Right lobe of liver (tissue), 6 donors: ENCODE measurements at regions not wholly inside any gene's neighbourhood (a gene's known extent, or its start where the extent isn't known, plus 50 kb on each side); places are given as distances from the start of the nearest gene placed in this dataset.
"Not testable (repeated sequence)": the region's sequence is repeated elsewhere in the genome, so short reads cannot be mapped to it uniquely, and the experiment has no call there.

Experiments used
- ATAC-seq, 4 donors: fragments of 200-7000 bp; cut with Tn5 transposase; one replicate each; pipeline ENCODE4 v1.9.1; 2020; ENCODE audit warnings: mild to moderate bottlenecking in 4 of 4, moderate library complexity in 4 of 4
- DNase-seq, 3 donors: peaks; one replicate each; pipeline ENCODE4 v3.0.0-alpha.2; 2020
- H3K27ac ChIP-seq, 3 donors: fragments of 200-600 bp; one replicate each; pipeline ENCODE4 v1.8.0; 2022
- H3K27me3 ChIP-seq, 2 donors: fragments of 200-600 bp; one replicate each; pipeline ENCODE4 v1.8.0; 2022
- H3K36me3 ChIP-seq, 4 donors: fragments of 200-600 bp; sonication (generic) in 1 of 4; one replicate each; pipeline versions ENCODE4 v1.5.1 to v1.8.0; 2017 to 2022; ENCODE audit warnings: control low read depth in 1 of 4
- H3K4me1 ChIP-seq, 4 donors: fragments of 200-600 bp; sonication (generic) in 1 of 4; one replicate each; pipeline versions ENCODE4 v1.5.1 to v1.8.0; 2017 to 2022; ENCODE audit warnings: control low read depth in 1 of 4
- H3K4me3 ChIP-seq, 3 donors: fragments of 200-600 bp; one replicate each; pipeline ENCODE4 v1.8.0; 2022
- H3K9me3 ChIP-seq, 4 donors: fragments of 200-600 bp; sonication (generic) in 1 of 4; one replicate each; pipeline versions ENCODE4 v1.5.1 to v1.8.0; 2017 to 2022; ENCODE audit warnings: control low read depth in 1 of 4
- POLR2A ChIP-seq: fragments of 450-650 bp; IDR thresholded peaks from one replicate; pipeline ENCODE4 v1.6.1; 2017; ENCODE audit warnings: antibody characterized with exemption, mild to moderate bottlenecking
- WGBS: methylation state at CpG from one replicate; pipeline ENCODE4 v1.1.6; 2018; ENCODE audit warnings: low coverage, low lambda C conversion rate; ENCODE audit not compliant: insufficient coverage; ENCODE audit errors: missing lambda C conversion rate; 5-methylcytosine and 5-hydroxymethylcytosine counted together
- intact Hi-C, 2 donors: fragments of 100-400 bp; cut with DNase I; formaldehyde crosslinking; loops; one replicate each; pipeline versions ENCODE4 v1.11.2 to v1.14.1; 2022
- TF ChIP-seq, protein P1 (sequence below), 4 donors: fragments of 200-600 bp in 3 of 4; fragments of 450-650 bp in 1 of 4; IDR thresholded peaks; one replicate each; pipeline versions ENCODE4 v1.5.1 to v1.8.0; 2016 to 2022; ENCODE audit warnings: antibody characterized with exemption in 4 of 4, mild to moderate bottlenecking in 2 of 4
- donor health status: DM: no; HTN: yes; CAD: no.
- donor health status: DM: no; HTN: no; CAD: no.
- donor health status: DM: no; HTN: no; CAD: no.
- donor health status: DM: no; HTN: yes; CAD: no.
- donor health status: DM: no; HTN: yes; CAD: no.

GRCh38 chr1:96559181-96559580 lies 162.4 kb upstream of the PTBP2 start:
- WGBS, result 71% methylated on average over 4 of the region's 4 CpGs
- Histone ChIP-seq H3K27me3 (no peaks in the 10 kb centered on the region), H3K36me3 (no peaks in the 10 kb centered on the region), H3K27ac (no peak overlapping the region), H3K4me3 (no peak overlapping the region), H3K4me1 (no peaks in the 10 kb centered on the region), H3K9me3 (no peaks in the 10 kb centered on the region)
- ATAC-seq (no peak), DNase-seq (no peak)
- TF ChIP-seq POLR2A, result no peak
- TF ChIP-seq, protein P1, sequence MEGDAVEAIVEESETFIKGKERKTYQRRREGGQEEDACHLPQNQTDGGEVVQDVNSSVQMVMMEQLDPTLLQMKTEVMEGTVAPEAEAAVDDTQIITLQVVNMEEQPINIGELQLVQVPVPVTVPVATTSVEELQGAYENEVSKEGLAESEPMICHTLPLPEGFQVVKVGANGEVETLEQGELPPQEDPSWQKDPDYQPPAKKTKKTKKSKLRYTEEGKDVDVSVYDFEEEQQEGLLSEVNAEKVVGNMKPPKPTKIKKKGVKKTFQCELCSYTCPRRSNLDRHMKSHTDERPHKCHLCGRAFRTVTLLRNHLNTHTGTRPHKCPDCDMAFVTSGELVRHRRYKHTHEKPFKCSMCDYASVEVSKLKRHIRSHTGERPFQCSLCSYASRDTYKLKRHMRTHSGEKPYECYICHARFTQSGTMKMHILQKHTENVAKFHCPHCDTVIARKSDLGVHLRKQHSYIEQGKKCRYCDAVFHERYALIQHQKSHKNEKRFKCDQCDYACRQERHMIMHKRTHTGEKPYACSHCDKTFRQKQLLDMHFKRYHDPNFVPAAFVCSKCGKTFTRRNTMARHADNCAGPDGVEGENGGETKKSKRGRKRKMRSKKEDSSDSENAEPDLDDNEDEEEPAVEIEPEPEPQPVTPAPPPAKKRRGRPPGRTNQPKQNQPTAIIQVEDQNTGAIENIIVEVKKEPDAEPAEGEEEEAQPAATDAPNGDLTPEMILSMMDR (IDR thresholded peaks at IDR 0.05), result no peak
- intact Hi-C loops, result no loop called here

DNA sequence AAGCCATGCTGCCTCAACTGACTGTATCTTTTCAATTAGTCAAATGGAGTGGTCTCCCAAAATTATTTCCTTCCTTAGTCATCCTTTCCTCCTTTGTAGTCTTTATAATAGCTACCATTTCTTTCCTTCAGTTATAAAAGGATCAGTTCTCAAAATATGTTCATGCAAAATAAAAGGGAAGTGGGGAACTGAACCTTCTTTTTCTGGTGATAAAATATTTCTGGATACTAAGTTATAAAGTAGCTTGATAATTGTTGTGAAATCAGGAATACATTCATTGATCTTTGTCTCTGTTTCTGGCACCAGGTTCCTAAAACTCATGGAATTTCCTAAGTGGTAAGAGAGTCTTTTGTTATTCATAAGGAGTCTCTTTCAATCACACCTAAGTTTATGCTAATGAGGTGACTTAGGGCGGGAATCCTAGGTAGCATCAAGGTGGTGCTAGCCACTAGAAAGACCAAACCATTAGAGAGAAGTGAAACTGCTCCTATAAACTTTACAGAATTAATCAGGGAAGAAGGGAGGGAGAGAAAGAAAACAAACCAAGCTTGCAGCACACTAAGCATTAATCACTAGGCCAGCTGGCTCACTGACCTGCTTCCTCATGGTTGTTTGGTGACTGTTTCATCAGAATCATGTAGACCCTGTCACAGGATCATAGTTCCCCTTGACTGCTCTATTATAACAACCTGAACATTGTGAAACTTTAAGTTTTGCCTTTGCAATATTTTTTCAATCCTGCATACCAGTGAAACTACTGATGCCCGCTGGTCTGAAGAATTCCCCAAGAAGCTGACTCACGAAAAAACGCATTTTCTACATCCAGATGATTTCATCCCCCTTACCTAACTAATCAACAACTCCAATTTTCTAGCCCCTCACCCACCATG lies 161.6 kb upstream of the PTBP2 start:
- peak; percentile 37 to 96 (median 76) for ATAC-seq
- Histone ChIP-seq H3K4me3 (no peak overlapping the region), H3K4me1 (no peaks in the 10 kb centered on the region), H3K27ac (no peak overlapping the region), H3K9me3 (no peaks in the 10 kb centered on the region), H3K27me3 (no peaks in the 10 kb centered on the region), H3K36me3 (no peaks in the 10 kb centered on the region)
- intact Hi-C loops, result no loop called here
- WGBS, result 41% methylated on average over 4 of the region's 4 CpGs
- TF ChIP-seq POLR2A, result no peak
- TF ChIP-seq, protein P1 (IDR thresholded peaks at IDR 0.05), result no peak
- peak in 2 of 3 donors; percentile 28 to 52 for DNase-seq

DNA sequence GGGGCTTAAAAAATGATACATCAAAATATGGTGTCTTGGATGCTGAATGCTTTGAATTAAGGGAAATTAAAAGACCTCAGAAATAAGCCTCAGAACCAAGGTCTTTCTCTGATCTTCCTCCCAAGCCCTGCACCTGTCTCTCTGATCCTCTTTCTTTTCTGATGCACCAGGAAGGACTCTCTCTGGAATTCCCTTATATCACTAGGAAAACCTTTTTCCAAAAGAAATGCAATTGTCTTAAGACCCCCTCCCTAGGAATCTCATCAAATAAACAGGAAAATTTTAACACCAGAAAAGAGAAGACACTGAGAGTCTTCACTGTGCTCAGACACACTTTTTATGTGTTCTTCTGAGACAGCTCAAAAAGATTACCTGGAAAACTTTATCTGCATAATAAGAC lies 159.5 kb upstream of the PTBP2 start:
- intact Hi-C loops, result no loop called here

DNA sequence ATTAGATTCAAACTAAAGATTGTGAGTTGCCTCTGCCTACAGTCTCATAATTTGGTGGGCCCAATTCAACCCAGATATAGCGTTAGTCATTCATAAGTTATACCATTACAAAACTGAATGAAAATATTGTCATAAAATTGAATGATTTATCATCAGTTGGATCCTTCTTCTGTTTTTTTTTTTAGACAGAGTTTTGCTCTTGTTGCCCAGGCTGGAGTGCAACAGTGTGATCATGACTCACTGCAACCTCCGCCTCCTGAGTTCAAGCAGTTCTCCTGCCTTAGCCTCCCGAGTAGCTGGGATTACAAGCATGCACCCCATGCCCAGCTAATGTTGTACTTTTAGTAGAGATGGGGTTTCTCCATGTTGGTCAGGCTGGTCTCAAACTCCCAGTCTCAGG lies 157.2 kb upstream of the PTBP2 start:
- WGBS, result 81% methylated on average over 2 of the region's 3 CpGs
- intact Hi-C loops, H3K27me3 ChIP-seq, H3K4me1 ChIP-seq, ATAC-seq, H3K4me3 ChIP-seq, H3K36me3 ChIP-seq, H3K27ac ChIP-seq, DNase-seq, H3K9me3 ChIP-seq: not testable (repeated sequence)

More for the DNA sequence above, 159.5 kb upstream of the PTBP2 start:
- H3K4me1 ChIP-seq, result no peaks in the 10 kb centered on the region
- no peak overlapping the region for H3K4me3 ChIP-seq
- DNase-seq (no peak), ATAC-seq (no peak)
- TF ChIP-seq, protein P1 (IDR thresholded peaks at IDR 0.05), result no peak
- TF ChIP-seq POLR2A, result no peak
- H3K27me3 ChIP-seq, result no peaks in the 10 kb centered on the region
- no peaks in the 10 kb centered on the region for H3K36me3 ChIP-seq
- no peak overlapping the region for H3K27ac ChIP-seq
- no peaks in the 10 kb centered on the region for H3K9me3 ChIP-seq

- no peak for TF ChIP-seq POLR2A
- TF ChIP-seq, protein P1 (IDR thresholded peaks at IDR 0.05), result no peak
- intact Hi-C loops, result no loop called here
- no peaks in the 10 kb centered on the region for H3K27me3 ChIP-seq
- ATAC-seq (no peak), DNase-seq (no peak)
- H3K36me3 ChIP-seq, result no peaks in the 10 kb centered on the region
- no peak overlapping the region for H3K27ac ChIP-seq
- H3K4me3 ChIP-seq, result no peak overlapping the region
- WGBS, result 67% methylated on average over 1 of the region's 1 CpG
- H3K9me3 ChIP-seq, result no peaks in the 10 kb centered on the region
- no peaks in the 10 kb centered on the region for H3K4me1 ChIP-seq
Observed at GRCh38 chr1:96565546-96565945, 156.0 kb upstream of the PTBP2 start.
